H1 (cell line): ENCODE measurements at regions not wholly inside any gene's neighbourhood (a gene's known extent, or its start where the extent isn't known, plus 50 kb on each side); places are given as distances from the start of the nearest gene placed in this dataset.
A peak's percentile ranks its signal among the peaks of the same experiment; 100 is the strongest.

ENCODE experiments used
- CTCF ChIA-PET: fragments of 300-600 bp; sonication (Branson Sonifier 250); formaldehyde crosslinking; loops from one replicate; lab custom pipeline; 2021; ENCODE audit not compliant: partially characterized antibody; lab: Charles Lee
- POLR2A ChIA-PET: fragments of 300-600 bp; sonication (Branson Sonifier 250); formaldehyde crosslinking; loops from one replicate; lab custom pipeline; 2021; ENCODE audit warnings: inconsistent platforms; ENCODE audit not compliant: partially characterized antibody; lab: Charles Lee
- DNase-seq, 2 experiments: peaks; one replicate each; pipeline versions ENCODE4 v3.0.0 to v3.0.0-alpha.2; 2010 to 2022; ENCODE audit warnings: low spot score in 2 of 2, low read depth in 1 of 2, mixed read lengths in 1 of 2
- FAIRE-seq: peaks from 2 replicates; lab custom pipeline; 2011; peaks lifted over from hg19 to GRCh38; lab: Jason Lieb, UNC
- H2AFZ ChIP-seq: 2 replicates; pipeline ENCODE4 v1.8.1; 2012; ENCODE audit warnings: low read length, inconsistent platforms
- H2AK5ac ChIP-seq: 2 replicates; pipeline ENCODE4 v1.6.1; 2013; ENCODE audit warnings: low read depth, low read length
- H2BK120ac ChIP-seq: replicated peaks from 2 replicates; pipeline ENCODE3; 2013; ENCODE audit warnings: low read depth, low read length, inconsistent platforms
- H2BK12ac ChIP-seq: 2 replicates; pipeline ENCODE4 v1.6.1; 2013; ENCODE audit warnings: low read depth, low read length
- H2BK15ac ChIP-seq: 2 replicates; pipeline ENCODE4 v1.6.1; 2013; ENCODE audit warnings: low read length
- H2BK20ac ChIP-seq: 2 replicates; pipeline ENCODE4 v1.6.1; 2013; ENCODE audit warnings: low read length
- H2BK5ac ChIP-seq: 2 replicates; pipeline ENCODE4 v1.6.1; 2013; ENCODE audit warnings: low read depth, low read length
- H3K14ac ChIP-seq: 2 replicates; pipeline ENCODE4 v1.6.1; 2013; ENCODE audit warnings: inconsistent platforms; ENCODE audit not compliant: insufficient read length
- H3K18ac ChIP-seq: 2 replicates; pipeline ENCODE4 v1.6.1; 2013; ENCODE audit warnings: low read length; ENCODE audit errors: extremely low read depth
- H3K23ac ChIP-seq: 2 replicates; pipeline ENCODE4 v1.6.1; 2013; ENCODE audit warnings: inconsistent platforms; ENCODE audit not compliant: insufficient read length
- H3K23me2 ChIP-seq: 2 replicates; pipeline ENCODE4 v1.6.1; 2013; ENCODE audit warnings: low read depth, low read length
- H3K27ac ChIP-seq: 2 replicates; pipeline ENCODE4 v1.6.1; 2011; ENCODE audit warnings: low read depth, low read length, inconsistent platforms
- H3K27me3 ChIP-seq, 4 experiments: replicated peaks in 1 of 4; 1 replicate in 1 of 4; 2 replicates in 3 of 4; pipeline versions ENCODE4 v1.6.1 to v1.8.1; 2011 to 2013; ENCODE audit warnings: low read length in 3 of 4, mild to moderate bottlenecking in 3 of 4, inconsistent platforms in 2 of 4, mixed read lengths in 2 of 4, moderate library complexity in 1 of 4; ENCODE audit not compliant: control insufficient read depth in 3 of 4, insufficient read depth in 3 of 4; ENCODE audit errors: extremely low read depth in 1 of 4
- H3K36me3 ChIP-seq, 4 experiments: 2 replicates each; pipeline versions ENCODE4 v1.6.1 to v1.8.1; 2011 to 2013; ENCODE audit warnings: mild to moderate bottlenecking in 4 of 4, low read length in 3 of 4, moderate library complexity in 2 of 4, control low read depth in 1 of 4, inconsistent platforms in 1 of 4; ENCODE audit not compliant: insufficient read depth in 4 of 4, control insufficient read depth in 2 of 4
- H3K4ac ChIP-seq: replicated peaks from 2 replicates; pipeline ENCODE3; 2013; ENCODE audit warnings: low read length, low read depth, mixed read lengths, inconsistent platforms; ENCODE audit not compliant: insufficient read length
- H3K4me1 ChIP-seq, 4 experiments: replicated peaks in 1 of 4; 1 replicate in 1 of 4; 2 replicates in 3 of 4; pipeline versions ENCODE4 v1.6.1 to v1.8.1; 2011 to 2013; ENCODE audit warnings: low read length in 3 of 4, inconsistent platforms in 2 of 4, mixed read lengths in 1 of 4; ENCODE audit not compliant: insufficient read depth in 4 of 4, control insufficient read depth in 3 of 4
- H3K4me2 ChIP-seq, 2 experiments: 2 replicates each; pipeline versions ENCODE4 v1.6.1 to v1.8.1; 2011 to 2013; ENCODE audit warnings: low read depth in 2 of 2, low read length in 2 of 2, control low read depth in 1 of 2, inconsistent platforms in 1 of 2, mild to moderate bottlenecking in 1 of 2; ENCODE audit not compliant: insufficient read depth in 1 of 2
- H3K4me3 ChIP-seq, 4 experiments: fragments of 200-600, 300-600 bp in 1 of 4; sonication (generic), shearing (Covaris generic), sonication (Bioruptor Twin) in 1 of 4; 2 replicates each; pipeline versions ENCODE4 v1.5.1 to v1.8.1; 2011 to 2016; ENCODE audit warnings: low read length in 4 of 4, low read depth in 3 of 4, control low read depth in 2 of 4, inconsistent platforms in 2 of 4, mild to moderate bottlenecking in 2 of 4, mixed read lengths in 1 of 4, moderate library complexity in 1 of 4; ENCODE audit not compliant: insufficient read depth in 2 of 4; ENCODE audit errors: extremely low read depth in 1 of 4
- H3K56ac ChIP-seq: replicated peaks from 2 replicates; pipeline ENCODE3; 2013; ENCODE audit warnings: low read depth, mild to moderate bottlenecking, mixed read lengths, low read length, inconsistent platforms; ENCODE audit not compliant: insufficient read length
- H3K79me1 ChIP-seq: 2 replicates; pipeline ENCODE4 v1.6.1; 2013; ENCODE audit warnings: low read depth, low read length, control low read depth
- H3K79me2 ChIP-seq, 2 experiments: 2 replicates each; pipeline versions ENCODE4 v1.6.1 to v1.8.1; 2012 to 2013; ENCODE audit warnings: low read length in 2 of 2, mild to moderate bottlenecking in 2 of 2, inconsistent platforms in 1 of 2; ENCODE audit not compliant: insufficient read depth in 2 of 2, control insufficient read depth in 1 of 2
- H3K9ac ChIP-seq, 4 experiments: replicated peaks in 1 of 4; 1 replicate in 1 of 4; 2 replicates in 3 of 4; pipeline versions ENCODE4 v1.6.1 to v1.8.1; 2011 to 2013; ENCODE audit warnings: low read depth in 3 of 4, low read length in 3 of 4, control low read depth in 2 of 4, mild to moderate bottlenecking in 2 of 4, moderate library complexity in 2 of 4, inconsistent platforms in 1 of 4; ENCODE audit errors: extremely low read depth in 1 of 4
- H3K9me3 ChIP-seq, 2 experiments: 2 replicates each; pipeline versions ENCODE4 v1.6.1 to v1.8.1; 2012 to 2013; ENCODE audit warnings: mild to moderate bottlenecking in 2 of 2, moderate library complexity in 2 of 2, control low read depth in 1 of 2, inconsistent platforms in 1 of 2, low read depth in 1 of 2, low read length in 1 of 2, mixed read lengths in 1 of 2; ENCODE audit not compliant: insufficient read depth in 2 of 2
- H4K20me1 ChIP-seq, 2 experiments: replicated peaks in 1 of 2; 2 replicates each; pipeline versions ENCODE3 to v1.8.1; 2011 to 2013; ENCODE audit warnings: inconsistent platforms in 2 of 2, low read length in 2 of 2, mild to moderate bottlenecking in 1 of 2; ENCODE audit not compliant: insufficient read depth in 2 of 2, control insufficient read depth in 1 of 2
- H4K5ac ChIP-seq: 2 replicates; pipeline ENCODE4 v1.6.1; 2013; ENCODE audit warnings: low read length, low read depth, mixed read lengths, inconsistent platforms; ENCODE audit not compliant: insufficient read length
- H4K8ac ChIP-seq: 2 replicates; pipeline ENCODE4 v1.8.0; 2013; ENCODE audit warnings: mild to moderate bottlenecking, moderate library complexity, low read length, inconsistent platforms; ENCODE audit not compliant: insufficient read depth; ENCODE audit errors: extremely low read depth
- H4K91ac ChIP-seq: replicated peaks from 2 replicates; pipeline ENCODE3; 2013; ENCODE audit warnings: low read length, mixed read lengths, inconsistent platforms; ENCODE audit not compliant: insufficient read length
- BACH1 ChIP-seq: IDR thresholded peaks from 2 replicates; pipeline ENCODE4 v1.6.1; 2012; ENCODE audit warnings: low read length, improper control_type of control experiment
- CHD1 ChIP-seq: IDR thresholded peaks from 2 replicates; pipeline ENCODE4 v1.6.1; 2012; ENCODE audit warnings: low read depth, low read length, improper control_type of control experiment
- CREB1 ChIP-seq: IDR thresholded peaks from 2 replicates; pipeline ENCODE4 v1.6.1; 2012; ENCODE audit warnings: inconsistent platforms
- E2F6 ChIP-seq: IDR thresholded peaks from 2 replicates; pipeline ENCODE4 v1.6.1; 2012; ENCODE audit warnings: inconsistent platforms
- EP300 ChIP-seq, 2 experiments: IDR thresholded peaks; 1 replicate in 1 of 2; 2 replicates in 1 of 2; pipeline ENCODE4 v1.6.1; 2011 to 2012; ENCODE audit warnings: low read depth in 2 of 2, low read length in 2 of 2, mild to moderate bottlenecking in 2 of 2, borderline replicate concordance in 1 of 2, inconsistent platforms in 1 of 2, moderate library complexity in 1 of 2
- FOSL1 ChIP-seq: IDR thresholded peaks from 2 replicates; pipeline ENCODE4 v1.6.1; 2011; ENCODE audit warnings: mild to moderate bottlenecking, low read depth, low read length, moderate library complexity; ENCODE audit not compliant: insufficient read depth
- KDM4A ChIP-seq: IDR thresholded peaks from one replicate; pipeline ENCODE4 v1.7.1; 2012; ENCODE audit warnings: low read depth, mild to moderate bottlenecking, moderate library complexity, low read length, inconsistent platforms; ENCODE audit not compliant: severe bottlenecking
- MAFK ChIP-seq: IDR thresholded peaks from 2 replicates; pipeline ENCODE4 v1.6.1; 2012; ENCODE audit warnings: low read depth, mild to moderate bottlenecking, improper control_type of control experiment, low read length
- MAX ChIP-seq: IDR thresholded peaks from 2 replicates; pipeline ENCODE4 v1.6.1; 2012; ENCODE audit warnings: inconsistent platforms
- POLR2AphosphoS5 ChIP-seq: IDR thresholded peaks from 2 replicates; pipeline ENCODE4 v1.6.1; 2011; ENCODE audit warnings: low read depth, low read length
- SP2 ChIP-seq: IDR thresholded peaks from 2 replicates; pipeline ENCODE4 v1.6.1; 2012; ENCODE audit warnings: mild to moderate bottlenecking, low read length, inconsistent platforms
- TEAD4 ChIP-seq: IDR thresholded peaks from 2 replicates; pipeline ENCODE4 v1.6.1; 2012; ENCODE audit warnings: low read depth, low read length, inconsistent platforms, mixed read lengths
- YY1 ChIP-seq: IDR thresholded peaks from 2 replicates; pipeline ENCODE4 v1.6.1; 2011; ENCODE audit warnings: low read depth, mild to moderate bottlenecking, low read length
- WGBS, 2 experiments: shearing (Covaris generic) in 1 of 2; methylation state at CpG; one replicate each; pipeline versions ENCODE4 v1.1.6 to v1.1.7; 2013 to 2015; ENCODE audit warnings: low lambda C conversion rate in 2 of 2, mixed read lengths in 2 of 2, inconsistent platforms in 1 of 2, low coverage in 1 of 2, missing lambda C conversion rate in 1 of 2; ENCODE audit not compliant: insufficient replicate concordance in 2 of 2, insufficient coverage in 1 of 2, insufficient read length in 1 of 2; ENCODE audit errors: extremely low coverage in 1 of 2, missing lambda C conversion rate in 1 of 2; 5-methylcytosine and 5-hydroxymethylcytosine counted together

- CTCF ChIA-PET = interaction anchor here (0.6 to 1.4 kb wide), 5 partner anchors 36 to 622 kb away, joined by 3 to 4 read pairs (median 3); no protein-coding TSS in a partner anchor
- peaks cover 0 to 4% (median 0%) of the 10 kb centered on the region in 4 experiments; a peak in 1 of 7 replicates for H3K27me3 ChIP-seq
- DNase-seq = peak in 1 of 2 experiments; percentile 30
- TF ChIP-seq TEAD4 = no peak
- no peak for TF ChIP-seq MAX
- no peak for TF ChIP-seq E2F6
- TF ChIP-seq CHD1 = no peak
- no peak for TF ChIP-seq MAFK
- TF ChIP-seq KDM4A = no peak
- no peak for TF ChIP-seq FOSL1
- TF ChIP-seq SP2 = no peak
- TF ChIP-seq BACH1 = no peak
- TF ChIP-seq CREB1 = no peak
- no peak for TF ChIP-seq YY1
- no peak for TF ChIP-seq EP300 (IDR thresholded peaks at IDR 0.05; ENCODE audit: borderline replicate concordance in 1 of 2, low read depth in 2 of 2, low read length in 2 of 2)
- no peak for TF ChIP-seq POLR2AphosphoS5
These were observed 817.4 kb downstream of the BRD1 start for GRCh38 chr22:49010070-49010863.

More at GRCh38 chr22:49010070-49010863, 817.4 kb downstream of the BRD1 start:
- H3K79me1 ChIP-seq = no peaks in the 10 kb centered on the region; the same call in 1 of the 2 replicates
- no peak overlapping the region for H3K27ac ChIP-seq
- no peak overlapping the region for H2AK5ac ChIP-seq
- no peaks in the 10 kb centered on the region for H3K9me3 ChIP-seq
- FAIRE-seq = no peak
- H3K4me2 ChIP-seq = no peak overlapping the region
- H2AFZ ChIP-seq = no peak overlapping the region
- POLR2A ChIA-PET = no interaction called here
- H2BK15ac ChIP-seq = no peak overlapping the region
- no peak overlapping the region for H3K4ac ChIP-seq
- H4K5ac ChIP-seq = no peak overlapping the region
- no peak overlapping the region for H3K56ac ChIP-seq
- H3K23me2 ChIP-seq = no peaks in the 10 kb centered on the region
- H3K18ac ChIP-seq = no peak overlapping the region
- H3K36me3 ChIP-seq = no peaks in the 10 kb centered on the region
- no peak overlapping the region for H4K8ac ChIP-seq
- 90% methylated on average over 25 of the region's 25 CpGs; no CpG with 5 or more reads in 1 of the 2 experiments for WGBS, 2 experiments
- no peak overlapping the region for H3K9ac ChIP-seq
- H2BK20ac ChIP-seq = no peak overlapping the region
- no peak overlapping the region for H3K14ac ChIP-seq
- no peaks in the 10 kb centered on the region for H3K79me2 ChIP-seq
- no peak overlapping the region for H2BK12ac ChIP-seq
- no peak overlapping the region for H4K91ac ChIP-seq
- no peak overlapping the region for H3K4me3 ChIP-seq
- no peak overlapping the region for H3K23ac ChIP-seq
- no peak overlapping the region for H2BK120ac ChIP-seq
- H4K20me1 ChIP-seq = no peaks in the 10 kb centered on the region
- H2BK5ac ChIP-seq = no peak overlapping the region
- no peaks in the 10 kb centered on the region for H3K4me1 ChIP-seq
